OCI-LY1 (cell line): ENCODE measurements at regions not wholly inside any gene's neighbourhood (a gene's known extent, or its start where the extent isn't known, plus 50 kb on each side); places are given as distances from the start of the nearest gene placed in this dataset.

ENCODE experiments used
- H2AFZ ChIP-seq: fragments of 200-600 bp; sonication (generic), shearing (Covaris generic); 2 replicates; pipeline ENCODE4 v1.6.0; 2014; ENCODE audit warnings: antibody characterized with exemption, mild to moderate bottlenecking, low read length
- H3F3A ChIP-seq: fragments of 200-600 bp; sonication (generic), shearing (Covaris generic); 2 replicates; pipeline ENCODE4 v1.6.0; 2014; ENCODE audit warnings: mild to moderate bottlenecking, antibody characterized with exemption, low read length, moderate library complexity; ENCODE audit not compliant: insufficient read depth
- H3K27ac ChIP-seq: fragments of 200-600 bp; sonication (generic); 2 replicates; pipeline ENCODE4 v1.5.1; 2014; ENCODE audit warnings: low read length, mixed run types, mild to moderate bottlenecking, low read depth; ENCODE audit not compliant: poor library complexity, severe bottlenecking
- H3K27me3 ChIP-seq: fragments of 200-600 bp; sonication (generic); 2 replicates; pipeline ENCODE4 v1.6.0; 2014; ENCODE audit warnings: antibody characterized with exemption, mild to moderate bottlenecking, low read length, moderate library complexity; ENCODE audit not compliant: insufficient read depth
- H3K36me3 ChIP-seq: fragments of 200-600 bp; sonication (generic); 2 replicates; pipeline ENCODE4 v1.6.1; 2014; ENCODE audit warnings: mild to moderate bottlenecking, antibody characterized with exemption, low read length, moderate library complexity, mixed read lengths; ENCODE audit not compliant: insufficient read depth
- H3K4me1 ChIP-seq: fragments of 200-600 bp; sonication (generic); 2 replicates; pipeline ENCODE4 v1.5.1; 2014; ENCODE audit warnings: mild to moderate bottlenecking, low read length, moderate library complexity; ENCODE audit not compliant: insufficient read depth, severe bottlenecking
- H3K4me2 ChIP-seq: fragments of 200-600 bp; sonication (generic), shearing (Covaris generic); 2 replicates; pipeline ENCODE4 v1.6.1; 2014; ENCODE audit warnings: low read length
- H3K4me3 ChIP-seq: fragments of 200-600 bp; sonication (generic); 2 replicates; pipeline ENCODE4 v1.5.1; 2014; ENCODE audit warnings: low read length, low read depth, mild to moderate bottlenecking, mixed read lengths; ENCODE audit not compliant: poor library complexity, severe bottlenecking
- H3K79me2 ChIP-seq: fragments of 200-600 bp; shearing (Covaris generic); 2 replicates; pipeline ENCODE4 v1.6.1; 2016; ENCODE audit warnings: mixed run types, low read length, mixed read lengths; ENCODE audit not compliant: insufficient read depth
- H3K9ac ChIP-seq: fragments of 200-600 bp; sonication (generic), shearing (Covaris generic); 2 replicates; pipeline ENCODE4 v1.6.1; 2014; ENCODE audit warnings: mild to moderate bottlenecking, low read length, mixed read lengths
- H3K9me2 ChIP-seq: fragments of 200-600 bp; sonication (generic), shearing (Covaris generic); 2 replicates; pipeline ENCODE4 v1.6.1; 2014; ENCODE audit warnings: low read depth, mild to moderate bottlenecking, low read length, mixed read lengths
- H3K9me3 ChIP-seq: fragments of 200-600 bp; shearing (Covaris generic); 2 replicates; pipeline ENCODE4 v1.6.1; 2014; ENCODE audit warnings: low read length, mixed read lengths
- H4K20me1 ChIP-seq: fragments of 200-600 bp; sonication (generic), shearing (Covaris generic); 2 replicates; pipeline ENCODE4 v1.6.0; 2016; ENCODE audit warnings: mild to moderate bottlenecking, low read length; ENCODE audit not compliant: insufficient read depth
- EZH2 ChIP-seq: fragments of 200-600 bp; sonication (generic), shearing (Covaris generic); IDR thresholded peaks from 2 replicates; pipeline ENCODE4 v1.8.0; 2017; ENCODE audit warnings: borderline replicate concordance, mixed run types, mild to moderate bottlenecking, antibody characterized with exemption, low read length, moderate library complexity, mixed read lengths
- TF ChIP-seq, protein P1 (sequence below): fragments of 200-600 bp; sonication (generic), shearing (Covaris generic); IDR thresholded peaks from 2 replicates; pipeline ENCODE4 v1.5.1; 2017; ENCODE audit warnings: mild to moderate bottlenecking, antibody characterized with exemption, low read length, moderate library complexity, mixed read lengths

- no peak overlapping the region for H3K4me3 ChIP-seq
- H3K36me3 ChIP-seq, result no peaks in the 10 kb centered on the region
- H3K4me2 ChIP-seq, result no peak overlapping the region
Observed at GRCh38 chr3:96214941-96215340, 599.5 kb upstream of the EPHA6 start.

DNA sequence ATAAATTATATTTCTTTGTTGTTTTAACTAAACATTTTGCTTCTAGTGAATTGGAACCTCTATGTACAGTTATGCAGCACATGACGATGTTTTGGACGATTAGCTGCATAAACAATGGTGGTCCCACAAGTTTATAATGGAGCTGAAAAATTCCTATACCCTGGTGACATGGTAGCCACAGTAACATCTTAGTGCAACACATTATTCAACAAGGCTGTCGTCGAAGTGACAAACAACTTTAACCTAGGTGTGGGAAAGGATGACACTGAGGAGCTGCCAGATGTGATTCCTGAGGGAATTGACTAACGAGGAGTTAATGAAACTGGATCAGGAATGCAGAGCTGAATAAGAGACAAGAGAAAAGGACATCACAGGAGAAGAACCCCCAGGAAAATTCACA is 588.9 kb upstream of the EPHA6 start:
- Histone ChIP-seq H3K4me1 (no peaks in the 10 kb centered on the region), H3K9ac (no peak overlapping the region), H4K20me1 (no peaks in the 10 kb centered on the region), H3K36me3 (no peaks in the 10 kb centered on the region), H3K79me2 (no peaks in the 10 kb centered on the region), H3K27me3 (no peaks in the 10 kb centered on the region), H2AFZ (no peak overlapping the region), H3K9me2 (no peaks in the 10 kb centered on the region), H3F3A (no peaks in the 10 kb centered on the region), H3K4me3 (no peak overlapping the region), H3K9me3 (no peaks in the 10 kb centered on the region), H3K4me2 (no peak overlapping the region), H3K27ac (no peak overlapping the region)
- TF ChIP-seq, protein P1, sequence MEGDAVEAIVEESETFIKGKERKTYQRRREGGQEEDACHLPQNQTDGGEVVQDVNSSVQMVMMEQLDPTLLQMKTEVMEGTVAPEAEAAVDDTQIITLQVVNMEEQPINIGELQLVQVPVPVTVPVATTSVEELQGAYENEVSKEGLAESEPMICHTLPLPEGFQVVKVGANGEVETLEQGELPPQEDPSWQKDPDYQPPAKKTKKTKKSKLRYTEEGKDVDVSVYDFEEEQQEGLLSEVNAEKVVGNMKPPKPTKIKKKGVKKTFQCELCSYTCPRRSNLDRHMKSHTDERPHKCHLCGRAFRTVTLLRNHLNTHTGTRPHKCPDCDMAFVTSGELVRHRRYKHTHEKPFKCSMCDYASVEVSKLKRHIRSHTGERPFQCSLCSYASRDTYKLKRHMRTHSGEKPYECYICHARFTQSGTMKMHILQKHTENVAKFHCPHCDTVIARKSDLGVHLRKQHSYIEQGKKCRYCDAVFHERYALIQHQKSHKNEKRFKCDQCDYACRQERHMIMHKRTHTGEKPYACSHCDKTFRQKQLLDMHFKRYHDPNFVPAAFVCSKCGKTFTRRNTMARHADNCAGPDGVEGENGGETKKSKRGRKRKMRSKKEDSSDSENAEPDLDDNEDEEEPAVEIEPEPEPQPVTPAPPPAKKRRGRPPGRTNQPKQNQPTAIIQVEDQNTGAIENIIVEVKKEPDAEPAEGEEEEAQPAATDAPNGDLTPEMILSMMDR, result no peak
- TF ChIP-seq EZH2, result no peak

More at GRCh38 chr3:96214941-96215340, 599.5 kb upstream of the EPHA6 start:
- H3F3A ChIP-seq, result no peaks in the 10 kb centered on the region
- no peaks in the 10 kb centered on the region for H4K20me1 ChIP-seq
- H2AFZ ChIP-seq, result no peak overlapping the region
- H3K27me3 ChIP-seq, result no peaks in the 10 kb centered on the region
- no peaks in the 10 kb centered on the region for H3K9me3 ChIP-seq
- no peak overlapping the region for H3K27ac ChIP-seq
- no peak overlapping the region for H3K9ac ChIP-seq
- H3K4me1 ChIP-seq, result no peaks in the 10 kb centered on the region
- no peaks in the 10 kb centered on the region for H3K9me2 ChIP-seq
- no peaks in the 10 kb centered on the region for H3K79me2 ChIP-seq
- no peak for TF ChIP-seq EZH2
- TF ChIP-seq, protein P1, result no peak

DNA sequence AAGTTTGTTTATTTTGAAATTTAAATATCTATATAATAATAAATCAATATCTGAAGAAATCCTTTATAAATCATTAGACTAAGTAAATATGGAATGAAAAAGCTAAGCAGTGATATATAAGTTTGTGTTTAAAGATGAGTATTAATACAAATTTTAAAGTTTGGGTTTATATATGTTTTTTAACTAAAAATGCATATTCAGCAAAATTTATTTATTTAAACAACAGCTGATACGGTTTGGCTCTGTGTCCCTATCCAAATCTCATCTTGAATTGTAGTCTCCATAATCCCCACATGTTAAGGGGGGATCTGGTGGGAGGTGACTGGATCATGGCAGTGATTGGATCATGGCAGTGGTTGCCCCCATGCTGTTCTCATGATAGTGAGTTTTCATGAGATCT is 580.7 kb upstream of the EPHA6 start:
- Histone ChIP-seq H3K4me2 (no peak overlapping the region), H4K20me1 (no peaks in the 10 kb centered on the region), H3K79me2 (no peaks in the 10 kb centered on the region), H3K36me3 (no peaks in the 10 kb centered on the region), H3K27me3 (no peaks in the 10 kb centered on the region), H3K4me3 (no peak overlapping the region), H3K4me1 (no peaks in the 10 kb centered on the region), H3F3A (no peaks in the 10 kb centered on the region), H3K9me3 (no peaks in the 10 kb centered on the region), H3K9ac (no peak overlapping the region), H2AFZ (no peak overlapping the region), H3K9me2 (no peaks in the 10 kb centered on the region), H3K27ac (no peak overlapping the region)
- no peak for TF ChIP-seq EZH2
- TF ChIP-seq, protein P1, result no peak
